T-cell (primary cell): ENCODE measurements at regions not wholly inside any gene's neighbourhood (a gene's known extent, or its start where the extent isn't known, plus 50 kb on each side); places are given as distances from the start of the nearest gene placed in this dataset.

Experiments
- ATAC-seq, 4 experiments: fragments of 200-7000 bp in 3 of 4; fragments of 150-1000 bp in 1 of 4; cut with Tn5 transposase; replicated peaks in 1 of 4; 1 replicate in 3 of 4; 2 replicates in 1 of 4; pipeline ENCODE4 v1.10.0; 2021; ENCODE audit warnings: moderate library complexity in 3 of 4, mild to moderate bottlenecking in 2 of 4, moderate number of reproducible peaks in 1 of 4
- CTCF ChIA-PET, 2 donors: fragments of 300-600 bp; sonication (Branson Sonifier 250); formaldehyde crosslinking; loops; one replicate each; lab custom pipeline; 2022; ENCODE audit warnings: antibody characterized with exemption in 2 of 2; lab: Charles Lee
- POLR2A ChIA-PET, 2 donors: fragments of 300-600 bp; sonication (Branson Sonifier 250); formaldehyde crosslinking; loops; one replicate each; lab custom pipeline; 2022; ENCODE audit warnings: antibody characterized with exemption in 2 of 2; lab: Charles Lee
- DNase-seq, 35 experiments: peaks; one replicate each; pipeline versions ENCODE4 v3.0.0 to v3.0.0-alpha.2; 2013 to 2023
- H3K27ac ChIP-seq: one replicate; pipeline ENCODE4 v1.5.1; 2013; ENCODE audit warnings: low read length
- H3K27me3 ChIP-seq, 2 experiments: replicated peaks in 1 of 2; 1 replicate in 1 of 2; 2 replicates in 1 of 2; pipeline versions ENCODE4 v1.6.1 to v1.7.0; 2013; ENCODE audit warnings: low read length in 1 of 2, mixed read lengths in 1 of 2; ENCODE audit not compliant: control insufficient read depth in 2 of 2, insufficient read depth in 2 of 2; ENCODE audit errors: extremely low read depth in 1 of 2
- H3K36me3 ChIP-seq, 2 donors: 1 replicate in 1 of 2; 2 replicates in 1 of 2; pipeline versions ENCODE4 v1.6.1 to v1.7.0; 2013; ENCODE audit warnings: low read length in 1 of 2; ENCODE audit not compliant: control insufficient read depth in 2 of 2, insufficient read depth in 1 of 2; ENCODE audit errors: extremely low read depth in 1 of 2
- H3K4me1 ChIP-seq, 2 experiments: 1 replicate in 1 of 2; 2 replicates in 1 of 2; pipeline versions ENCODE4 v1.6.1 to v1.7.0; 2013; ENCODE audit warnings: low read length in 2 of 2, mixed read lengths in 1 of 2; ENCODE audit not compliant: insufficient read depth in 2 of 2, control insufficient read depth in 1 of 2; ENCODE audit errors: extremely low read depth in 1 of 2
- H3K4me3 ChIP-seq, 2 donors: 1 replicate in 1 of 2; 2 replicates in 1 of 2; pipeline versions ENCODE4 v1.5.1 to v1.7.0; 2013; ENCODE audit warnings: mild to moderate bottlenecking in 2 of 2, low read length in 1 of 2, moderate library complexity in 1 of 2; ENCODE audit not compliant: control insufficient read depth in 1 of 2; ENCODE audit errors: extremely low read depth in 1 of 2
- H3K9me3 ChIP-seq: 2 replicates; pipeline ENCODE4 v1.7.0; 2013
- H3K27ac Mint-ChIP-seq, 2 donors: one replicate each; pipeline ENCODE4 v1.8.0; 2020 to 2021; ENCODE audit warnings: mild to moderate bottlenecking in 2 of 2, mixed read lengths in 2 of 2
- H3K27me3 Mint-ChIP-seq, 2 donors: one replicate each; pipeline ENCODE4 v1.8.0; 2021 to 2022; ENCODE audit warnings: mixed read lengths in 2 of 2
- H3K36me3 Mint-ChIP-seq: one replicate; pipeline ENCODE4 v1.8.0; 2021; ENCODE audit warnings: mixed read lengths
- H3K4me1 Mint-ChIP-seq, 3 donors: one replicate each; pipeline ENCODE4 v1.8.0; 2020 to 2022; ENCODE audit warnings: mixed read lengths in 3 of 3, mild to moderate bottlenecking in 1 of 3
- H3K4me3 Mint-ChIP-seq, 3 donors: one replicate each; pipeline ENCODE4 v1.8.0; 2020 to 2022; ENCODE audit warnings: mild to moderate bottlenecking in 3 of 3, mixed read lengths in 3 of 3, moderate library complexity in 3 of 3
- H3K9me3 Mint-ChIP-seq, 3 donors: one replicate each; pipeline ENCODE4 v1.8.0; 2020 to 2022; ENCODE audit warnings: mixed read lengths in 3 of 3
- WGBS: methylation state at CpG from one replicate; pipeline ENCODE4 v1.1.5; 2013; ENCODE audit warnings: missing lambda C conversion rate; ENCODE audit not compliant: insufficient coverage; 5-methylcytosine and 5-hydroxymethylcytosine counted together

DNA sequence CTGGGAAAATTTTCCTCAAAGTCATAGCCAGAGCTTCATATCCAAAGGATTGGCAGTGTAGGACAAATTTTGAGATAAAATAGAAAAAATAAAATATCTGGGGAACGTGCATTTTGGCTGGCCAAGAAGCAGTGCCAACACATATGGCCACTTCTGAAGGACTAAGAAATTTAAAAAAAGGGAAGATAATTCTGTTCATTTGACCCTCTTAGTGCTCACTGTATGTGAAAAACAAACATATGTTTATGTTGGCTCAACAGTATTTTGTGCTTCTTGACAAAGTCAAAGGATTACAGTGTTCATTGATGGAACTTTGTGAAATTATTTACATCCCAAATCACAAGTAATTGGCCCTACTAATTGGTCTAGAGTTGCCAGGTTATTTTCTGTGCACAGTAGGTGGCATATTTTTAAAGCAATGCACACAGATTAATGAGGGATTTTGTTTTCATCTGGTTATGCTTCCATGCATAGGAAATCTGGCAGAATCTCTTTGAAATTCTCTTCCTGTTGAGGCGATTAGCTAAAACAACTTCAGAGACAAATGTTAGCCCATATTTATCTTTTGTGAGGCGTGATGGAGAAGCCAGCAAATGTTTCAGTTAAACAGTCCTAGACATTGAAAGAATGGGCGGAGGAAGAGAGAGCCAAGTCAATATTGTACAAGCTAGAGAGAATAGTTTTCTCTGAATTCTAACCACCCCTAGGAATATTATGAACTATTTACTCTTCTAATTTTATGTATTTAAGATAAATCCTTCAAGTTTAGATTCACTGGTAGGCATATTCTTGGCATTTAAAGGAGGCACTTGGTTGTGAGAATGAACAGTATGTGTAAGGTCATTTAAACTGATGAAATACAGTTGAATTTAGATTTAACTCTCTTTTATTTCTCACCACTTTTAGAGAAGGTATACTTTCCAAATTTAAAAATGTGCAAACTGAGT lies 237.7 kb upstream of the MBL2 start:
- Histone ChIP-seq H3K4me1 (no peaks in the 10 kb centered on the region), H3K4me3 (no peak overlapping the region), H3K9me3 (no peaks in the 10 kb centered on the region), H3K36me3 (no peaks in the 10 kb centered on the region), H3K27ac (no peak overlapping the region), H3K27me3 (no peaks in the 10 kb centered on the region)
- Mint-ChIP-seq H3K36me3 (no peaks in the 10 kb centered on the region), H3K27ac (no peak overlapping the region), H3K4me3 (no peak overlapping the region), H3K27me3 (no peaks in the 10 kb centered on the region), H3K9me3 (peaks cover 7 to 19% (median 10%) of the 10 kb centered on the region in 3 donors), H3K4me1 (no peaks in the 10 kb centered on the region)
- CTCF ChIA-PET, result no interaction called here
- WGBS, result 50% methylated on average over 2 of the region's 4 CpGs
- POLR2A ChIA-PET, result no interaction called here
- no peak for ATAC-seq
- DNase-seq, result no peak

DNA sequence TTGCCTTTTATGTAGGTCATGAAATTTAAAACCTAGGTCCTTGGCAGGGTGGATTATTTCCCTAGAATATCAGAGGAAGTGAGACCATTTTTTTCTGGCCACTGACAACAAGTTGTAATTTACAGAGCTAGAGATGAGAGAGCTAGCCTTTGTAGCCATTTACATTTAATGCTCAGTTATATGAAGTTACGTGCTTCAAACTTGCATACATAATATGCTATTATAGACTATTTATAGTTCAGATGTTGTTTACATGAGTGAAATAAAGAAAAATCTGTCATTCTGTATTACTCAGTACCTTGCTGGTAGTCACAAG lies 234.9 kb upstream of the MBL2 start:
- DNase-seq (no peak), ATAC-seq (no peak)
- H3K27me3 Mint-ChIP-seq, result no peaks in the 10 kb centered on the region
- no peaks in the 10 kb centered on the region for H3K4me1 Mint-ChIP-seq
- peaks cover 6 to 13% (median 7%) of the 10 kb centered on the region in 3 donors for H3K9me3 Mint-ChIP-seq
- no peaks in the 10 kb centered on the region for H3K27me3 ChIP-seq
- no peak overlapping the region for H3K27ac Mint-ChIP-seq
- no peaks in the 10 kb centered on the region for H3K36me3 ChIP-seq
- WGBS, result no CpG with 5 or more reads among the region's 1 CpG
- H3K4me1 ChIP-seq, result no peaks in the 10 kb centered on the region
- POLR2A ChIA-PET, result no interaction called here
- CTCF ChIA-PET, result no interaction called here
- H3K27ac ChIP-seq, result no peak overlapping the region
- no peak overlapping the region for H3K4me3 Mint-ChIP-seq
- no peaks in the 10 kb centered on the region for H3K36me3 Mint-ChIP-seq
- H3K9me3 ChIP-seq, result no peaks in the 10 kb centered on the region
- H3K4me3 ChIP-seq, result no peak overlapping the region

GRCh38 chr10:53006663-53007526 lies 234.3 kb upstream of the MBL2 start:
- DNase-seq (no peak), ATAC-seq (no peak)
- no CpG with 5 or more reads among the region's 1 CpG for WGBS
- no peak overlapping the region for H3K4me3 Mint-ChIP-seq
- no peaks in the 10 kb centered on the region for H3K36me3 ChIP-seq
- no peaks in the 10 kb centered on the region for H3K27me3 ChIP-seq
- no peaks in the 10 kb centered on the region for H3K9me3 ChIP-seq
- ChIA-PET POLR2A (interaction anchor here in 1 of 2 donors (0.6 kb wide), 1 partner anchor 10 kb away, joined by 8 read pairs; no protein-coding TSS in a partner anchor), CTCF (no interaction called here)
- H3K4me3 ChIP-seq, result no peak overlapping the region
- no peaks in the 10 kb centered on the region for H3K4me1 Mint-ChIP-seq
- peaks cover 6 to 13% (median 7%) of the 10 kb centered on the region in 3 donors for H3K9me3 Mint-ChIP-seq
- no peaks in the 10 kb centered on the region for H3K4me1 ChIP-seq
- no peaks in the 10 kb centered on the region for H3K36me3 Mint-ChIP-seq
- no peak overlapping the region for H3K27ac ChIP-seq
- no peaks in the 10 kb centered on the region for H3K27me3 Mint-ChIP-seq
- H3K27ac Mint-ChIP-seq, result no peak overlapping the region

- no peak overlapping the region for H3K4me3 ChIP-seq
- DNase-seq, result no peak
- no peak overlapping the region for H3K27ac Mint-ChIP-seq
- H3K36me3 Mint-ChIP-seq, result no peaks in the 10 kb centered on the region
- H3K36me3 ChIP-seq, result no peaks in the 10 kb centered on the region
- H3K4me1 Mint-ChIP-seq, result no peaks in the 10 kb centered on the region
- no peaks in the 10 kb centered on the region for H3K9me3 ChIP-seq
- H3K27me3 Mint-ChIP-seq, result no peaks in the 10 kb centered on the region
- H3K27me3 ChIP-seq, result no peaks in the 10 kb centered on the region
- no peak for ATAC-seq
- peaks cover 6 to 14% (median 7%) of the 10 kb centered on the region in 3 donors for H3K9me3 Mint-ChIP-seq
- no peaks in the 10 kb centered on the region for H3K4me1 ChIP-seq
- POLR2A ChIA-PET, result interaction anchor here in 1 of 2 donors (0.7 kb wide), 1 partner anchor 1751 kb away, joined by 5 read pairs; no protein-coding TSS in a partner anchor
- H3K4me3 Mint-ChIP-seq, result no peak overlapping the region
- CTCF ChIA-PET, result no interaction called here
- no CpG with 5 or more reads among the region's 3 CpGs for WGBS
- H3K27ac ChIP-seq, result no peak overlapping the region
Measured at GRCh38 chr10:53005612-53006345, 233.2 kb upstream of the MBL2 start.

DNA sequence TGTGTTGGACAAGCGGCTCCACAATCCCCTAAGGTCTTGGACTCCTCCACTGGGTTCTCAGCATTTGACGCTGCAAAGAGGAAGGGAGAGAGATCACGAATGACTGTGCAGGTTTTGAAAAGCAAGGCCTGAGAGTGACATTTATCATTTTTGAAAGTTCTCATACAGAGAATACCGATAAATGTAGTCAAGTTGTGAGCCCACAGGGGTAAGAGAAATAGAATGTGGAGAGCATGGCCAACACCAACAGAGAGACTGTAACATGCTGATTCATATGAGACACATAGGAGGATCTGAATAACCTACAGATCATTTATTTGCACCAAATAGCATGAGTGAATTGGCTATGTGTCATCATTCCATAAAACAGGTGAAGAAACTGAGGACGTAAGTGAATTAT lies 230.5 kb upstream of the MBL2 start:
- H3K27ac Mint-ChIP-seq, result no peak overlapping the region
- Histone ChIP-seq H3K4me1 (no peaks in the 10 kb centered on the region), H3K27ac (no peak overlapping the region), H3K36me3 (no peaks in the 10 kb centered on the region), H3K9me3 (no peaks in the 10 kb centered on the region), H3K4me3 (no peak overlapping the region), H3K27me3 (no peaks in the 10 kb centered on the region)
- H3K4me3 Mint-ChIP-seq, result no peak overlapping the region
- ChIA-PET POLR2A (no interaction called here), CTCF (no interaction called here)
- no peak for DNase-seq
- H3K36me3 Mint-ChIP-seq, result no peaks in the 10 kb centered on the region
- no peak for ATAC-seq
- H3K4me1 Mint-ChIP-seq, result no peaks in the 10 kb centered on the region
- 50% methylated on average over 2 of the region's 5 CpGs for WGBS
- peaks cover 7 to 11% (median 7%) of the 10 kb centered on the region in 3 donors for H3K9me3 Mint-ChIP-seq
- no peaks in the 10 kb centered on the region for H3K27me3 Mint-ChIP-seq

GRCh38 chr10:52999681-53000080 lies 227.1 kb upstream of the MBL2 start:
- no peaks in the 10 kb centered on the region for H3K27me3 ChIP-seq
- H3K4me3 ChIP-seq, result no peak overlapping the region
- no peak for DNase-seq
- H3K27ac ChIP-seq, result no peak overlapping the region
- Mint-ChIP-seq H3K4me1 (no peaks in the 10 kb centered on the region), H3K4me3 (no peak overlapping the region), H3K36me3 (no peaks in the 10 kb centered on the region), H3K27ac (no peak overlapping the region), H3K9me3 (peaks cover 7 to 18% (median 14%) of the 10 kb centered on the region in 3 donors), H3K27me3 (no peaks in the 10 kb centered on the region)
- POLR2A ChIA-PET, result no interaction called here
- H3K36me3 ChIP-seq, result no peaks in the 10 kb centered on the region
- ATAC-seq, result no peak
- WGBS, result no CpG with 5 or more reads among the region's 2 CpGs
- CTCF ChIA-PET, result interaction anchor here in 1 of 2 donors (0.6 kb wide), 1 partner anchor 75 kb away, joined by 3 read pairs; no protein-coding TSS in a partner anchor
- no peaks in the 10 kb centered on the region for H3K4me1 ChIP-seq
- no peaks in the 10 kb centered on the region for H3K9me3 ChIP-seq
